ENCODE measurements at regions not wholly inside any gene's neighbourhood (a gene's known extent, or its start where the extent isn't known, plus 50 kb on each side); places are given as distances from the start of the nearest gene placed in this dataset.
"Not testable (repeated sequence)": the region's sequence is repeated elsewhere in the genome, so short reads cannot be mapped to it uniquely, and the experiment has no call there.

GRCh38 chr11:13169709-13170108, 107.9 kb upstream of the BMAL1 start:
- DNase-seq (ENCODE audit: low spot score), result peak; percentile 93

DNA sequence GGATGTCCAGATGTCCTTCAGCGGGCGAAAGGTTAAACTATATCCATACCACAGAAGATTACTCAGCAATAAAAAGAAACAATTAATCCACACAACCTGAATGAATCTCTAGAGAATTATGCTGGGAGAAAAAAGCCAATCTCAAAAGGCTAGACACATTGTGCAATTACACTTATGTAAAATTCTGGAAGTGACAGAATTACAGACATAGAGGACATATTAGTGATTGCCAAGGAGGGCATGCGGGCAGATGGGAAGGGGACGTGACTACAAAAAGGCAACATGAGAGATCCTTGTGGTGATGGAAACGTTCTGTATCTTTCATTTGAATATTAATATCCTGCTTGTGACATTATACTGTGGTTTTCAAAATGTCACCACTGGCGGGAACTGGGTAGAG, 103.5 kb upstream of the BMAL1 start:
- no peak for DNase-seq (ENCODE audit: low spot score)

DNA sequence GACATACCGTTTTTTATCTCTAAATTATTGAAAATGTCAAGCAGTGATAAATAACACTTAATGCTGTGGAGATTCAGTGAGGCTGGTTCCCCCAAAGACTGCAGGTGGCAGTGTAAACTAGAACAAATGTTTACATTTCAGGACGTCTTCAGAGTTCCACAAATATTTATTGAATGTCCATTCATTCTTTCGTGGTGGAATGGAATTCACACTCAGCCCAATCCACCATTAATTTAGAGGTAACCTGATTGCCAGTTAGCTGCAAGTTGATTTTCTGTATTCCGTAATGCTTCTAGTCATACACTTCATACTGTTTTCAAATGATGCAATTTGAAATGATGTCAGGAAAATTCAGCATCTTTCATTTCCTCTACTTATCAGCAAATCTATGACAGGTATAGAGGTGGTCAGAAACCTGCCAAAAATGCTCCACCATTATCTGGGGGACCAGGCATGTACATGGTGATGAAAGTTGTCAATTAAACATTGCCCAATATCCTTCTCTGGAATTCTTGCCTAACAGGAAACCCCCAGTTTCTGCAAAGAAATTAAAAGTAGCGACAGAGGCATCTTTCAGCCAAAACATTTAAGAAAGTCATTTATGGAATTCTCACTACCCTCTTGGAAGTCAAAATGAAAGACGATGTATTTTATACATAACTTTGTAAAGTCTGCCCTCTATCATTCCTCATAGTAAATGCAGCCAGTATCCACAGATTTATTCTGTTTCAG, 94.3 kb upstream of the BMAL1 start:
- peak; percentile 66 for DNase-seq (ENCODE audit: low spot score)

GRCh38 chr11:13183826-13184196, 93.8 kb upstream of the BMAL1 start:
- DNase-seq (ENCODE audit: low spot score), result no peak

- DNase-seq (ENCODE audit: low spot score), result no peak
Measured at GRCh38 chr11:13184295-13184794, 93.2 kb upstream of the BMAL1 start.

- no peak for DNase-seq (ENCODE audit: low spot score)
Measured at GRCh38 chr11:13188179-13188578, 89.4 kb upstream of the BMAL1 start.

DNA sequence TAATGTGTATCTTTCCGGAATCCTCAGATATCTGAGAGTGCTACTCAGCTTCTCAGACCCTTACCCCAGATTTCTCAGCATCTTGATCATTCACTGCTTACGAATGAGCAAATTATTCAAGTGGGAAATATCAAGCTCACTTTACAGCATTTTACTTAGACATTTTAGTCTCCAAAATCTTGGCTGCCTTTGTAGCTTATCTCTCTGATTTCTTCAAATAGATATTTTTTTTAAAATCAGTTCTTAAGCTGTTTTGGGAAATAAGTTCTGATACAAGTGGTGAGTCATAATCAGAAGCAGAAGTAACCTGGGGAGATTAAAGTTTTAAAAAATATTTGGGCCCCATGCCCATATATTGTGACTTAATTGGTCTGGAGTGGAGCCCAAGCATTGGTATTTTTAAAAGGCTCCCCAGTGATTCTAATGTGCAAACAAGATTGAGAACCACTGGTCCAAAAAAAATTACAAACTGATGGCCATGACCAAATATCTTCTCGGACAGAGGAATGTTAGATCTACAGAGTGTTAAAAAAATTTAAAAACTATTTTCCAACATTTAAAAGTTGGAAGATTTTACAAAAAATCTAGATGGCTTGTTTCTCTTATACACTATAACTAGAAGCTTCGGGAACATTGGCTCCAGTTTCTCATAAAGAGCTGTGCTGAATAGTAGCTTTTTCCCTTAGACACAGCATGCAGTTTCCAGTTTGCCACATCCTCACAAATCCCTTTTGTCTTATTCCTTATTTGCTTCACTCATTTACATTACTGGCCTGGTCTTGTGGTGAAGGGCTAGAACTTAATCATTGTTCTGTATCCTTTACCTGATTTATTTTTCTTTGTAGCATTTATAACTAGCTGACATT, 87.8 kb upstream of the BMAL1 start:
- no peak for DNase-seq (ENCODE audit: low spot score)

DNA sequence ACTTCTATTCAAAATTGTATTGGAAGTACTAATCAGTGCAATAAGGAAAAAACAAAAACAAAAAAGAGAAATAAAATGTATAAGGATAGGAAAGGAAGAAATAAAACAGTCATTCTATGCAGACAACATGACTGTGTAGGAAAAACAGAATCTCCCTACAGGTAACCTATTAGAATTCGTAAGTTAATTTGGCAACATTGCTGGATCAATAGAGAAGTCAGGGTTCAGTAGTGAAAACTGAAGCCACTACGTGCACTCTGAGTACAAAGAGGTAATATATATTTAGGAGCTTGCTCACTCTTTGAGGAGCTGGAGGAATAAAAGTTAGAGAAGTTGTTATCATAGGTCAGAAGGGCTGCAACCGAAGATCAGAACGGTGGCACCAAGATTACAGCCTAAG, 84.0 kb upstream of the BMAL1 start:
- DNase-seq (ENCODE audit: low spot score), result no peak

GRCh38 chr11:13197374-13197773, 80.2 kb upstream of the BMAL1 start:
- DNase-seq (ENCODE audit: low spot score), result not testable (repeated sequence)

- no peak for DNase-seq (ENCODE audit: low spot score)
Measured at GRCh38 chr11:13205486-13205885, 72.1 kb upstream of the BMAL1 start.

DNA sequence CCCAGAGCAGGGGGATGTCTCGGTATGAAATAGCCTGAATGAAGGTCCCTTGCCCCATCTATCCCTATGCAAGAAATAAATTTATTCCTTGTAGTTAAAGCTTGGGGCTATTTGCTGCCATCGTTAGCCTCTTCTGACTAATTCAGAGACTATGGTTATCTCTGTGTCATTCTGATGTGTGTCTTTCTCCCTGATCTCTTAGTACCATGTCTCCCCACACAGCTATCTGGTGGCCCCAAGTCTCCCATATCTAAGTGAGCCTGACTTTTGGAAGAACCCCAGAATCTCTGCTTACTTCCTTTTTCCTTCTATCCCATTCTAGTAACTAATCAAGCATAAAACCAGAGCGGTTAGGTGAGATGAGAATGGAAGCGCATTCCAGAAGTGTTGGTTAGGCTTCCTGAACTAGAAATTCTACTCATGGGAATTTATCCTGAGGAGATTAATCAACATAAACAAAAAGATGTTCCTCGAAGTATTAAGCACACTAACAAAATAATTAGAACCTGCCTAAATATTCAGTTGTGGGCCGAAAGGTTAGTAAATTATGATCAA, 71.4 kb upstream of the BMAL1 start:
- no peak for DNase-seq (ENCODE audit: low spot score)

DNA sequence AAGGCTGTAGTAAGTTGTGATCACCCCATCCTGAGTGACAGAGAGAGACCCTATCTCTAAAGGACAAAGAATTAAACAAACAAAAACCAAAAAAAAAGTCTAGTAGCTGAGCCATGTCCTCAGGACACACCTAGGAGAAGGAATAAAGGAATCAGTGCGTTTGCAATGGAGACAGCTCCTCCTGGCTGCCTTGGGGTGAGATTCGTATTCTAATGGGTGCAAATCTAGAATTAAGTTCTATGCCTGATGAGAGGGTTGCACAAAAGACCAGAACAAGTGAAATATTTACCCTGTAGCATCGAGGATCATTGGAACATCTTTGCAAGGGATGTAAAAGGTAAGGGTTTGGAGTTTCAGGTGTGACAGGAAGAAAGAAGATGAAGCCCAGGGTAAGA, 70.3 kb upstream of the BMAL1 start:
- no peak for DNase-seq (ENCODE audit: low spot score)

DNA sequence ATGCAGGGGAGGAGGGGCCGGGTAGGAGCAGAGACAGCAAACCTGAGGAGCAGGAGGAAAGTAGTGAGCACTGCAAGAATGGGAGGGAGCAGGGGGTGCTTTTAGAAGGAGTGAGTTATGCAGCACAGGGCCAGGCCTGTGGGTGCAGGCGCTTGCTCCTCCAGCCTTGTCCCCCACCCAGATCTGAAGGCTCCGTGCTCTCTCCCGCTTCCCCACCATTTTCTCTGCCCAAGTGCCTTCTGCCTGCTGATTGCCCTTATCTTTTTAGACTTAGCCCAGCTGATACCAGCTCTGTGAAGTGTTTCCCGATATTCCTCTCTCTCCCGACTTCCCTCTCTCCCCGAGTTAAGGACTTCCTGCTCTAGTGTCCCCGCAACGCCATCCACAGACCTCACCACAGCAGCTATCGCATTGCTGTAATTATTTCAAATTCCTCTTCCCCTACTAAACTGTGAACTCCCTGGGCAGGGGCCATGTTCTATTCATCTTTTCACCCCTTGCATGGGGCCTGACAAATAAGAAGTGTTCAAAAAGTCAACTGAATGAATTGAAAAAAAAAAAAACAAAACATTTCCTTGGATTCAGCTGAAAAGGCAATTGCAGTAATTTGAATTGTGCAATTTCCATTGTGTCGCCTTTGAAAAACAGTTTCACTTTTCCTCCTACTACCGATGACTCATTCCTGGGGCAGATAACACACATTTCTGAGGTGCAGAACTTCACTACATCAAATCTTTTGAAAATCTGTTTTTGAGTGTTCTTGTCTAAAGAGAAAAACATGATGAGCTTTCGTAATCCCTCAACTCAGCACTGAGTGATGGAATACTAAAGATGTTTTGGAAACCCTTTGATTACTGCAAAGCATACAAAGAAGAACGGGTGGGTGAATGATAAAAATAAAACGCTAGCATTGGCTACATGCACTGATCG, 69.7 kb upstream of the BMAL1 start:
- DNase-seq (ENCODE audit: low spot score), result peak; percentile 87

GRCh38 chr11:13208921-13209320, 68.7 kb upstream of the BMAL1 start:
- DNase-seq (ENCODE audit: low spot score), result no peak

- DNase-seq (ENCODE audit: low spot score), result no peak
Measured at GRCh38 chr11:13209379-13209778, 68.2 kb upstream of the BMAL1 start.

DNA sequence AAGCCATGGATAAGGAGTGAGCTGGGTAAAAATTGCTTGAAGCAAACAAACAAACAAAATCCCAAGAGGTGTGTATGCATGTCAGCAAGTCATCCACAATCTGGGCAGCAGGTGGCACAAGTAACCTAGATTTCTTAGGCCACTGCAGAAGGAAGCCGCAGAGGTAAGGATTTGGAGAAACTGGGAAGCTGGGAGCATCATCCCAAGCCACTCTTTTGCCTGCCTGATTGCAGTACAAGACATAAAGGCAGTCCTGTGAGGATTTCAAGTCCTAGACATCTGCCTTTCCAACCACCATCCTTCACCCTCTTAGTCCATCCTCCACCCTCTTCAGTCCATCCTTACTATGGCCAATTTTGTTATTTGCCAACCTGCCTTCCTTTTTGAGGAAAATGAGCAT, 67.2 kb upstream of the BMAL1 start:
- peak; percentile 88 for DNase-seq (ENCODE audit: low spot score)

GRCh38 chr11:13214276-13214675, 63.3 kb upstream of the BMAL1 start:
- no peak for DNase-seq (ENCODE audit: low spot score)

DNA sequence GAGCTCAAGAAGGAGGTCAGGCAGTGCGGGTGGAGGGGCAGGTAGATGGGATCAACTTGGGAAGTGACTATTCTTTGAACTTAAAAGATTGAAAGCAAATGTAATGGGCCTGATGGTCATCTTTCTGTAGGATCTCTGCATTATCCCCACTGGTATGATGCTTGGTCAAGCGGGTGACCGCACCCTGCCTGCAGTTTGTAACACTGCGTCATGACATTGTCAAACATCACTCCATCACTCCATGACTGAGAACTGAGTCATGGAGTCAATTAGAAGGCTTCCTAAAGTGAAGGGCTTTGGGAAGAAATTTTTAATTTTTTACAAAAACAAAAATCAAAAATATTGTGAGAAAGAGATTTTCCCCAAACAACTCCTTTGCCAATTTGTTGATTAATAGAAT, 62.4 kb upstream of the BMAL1 start:
- DNase-seq (ENCODE audit: low spot score), result no peak

DNA sequence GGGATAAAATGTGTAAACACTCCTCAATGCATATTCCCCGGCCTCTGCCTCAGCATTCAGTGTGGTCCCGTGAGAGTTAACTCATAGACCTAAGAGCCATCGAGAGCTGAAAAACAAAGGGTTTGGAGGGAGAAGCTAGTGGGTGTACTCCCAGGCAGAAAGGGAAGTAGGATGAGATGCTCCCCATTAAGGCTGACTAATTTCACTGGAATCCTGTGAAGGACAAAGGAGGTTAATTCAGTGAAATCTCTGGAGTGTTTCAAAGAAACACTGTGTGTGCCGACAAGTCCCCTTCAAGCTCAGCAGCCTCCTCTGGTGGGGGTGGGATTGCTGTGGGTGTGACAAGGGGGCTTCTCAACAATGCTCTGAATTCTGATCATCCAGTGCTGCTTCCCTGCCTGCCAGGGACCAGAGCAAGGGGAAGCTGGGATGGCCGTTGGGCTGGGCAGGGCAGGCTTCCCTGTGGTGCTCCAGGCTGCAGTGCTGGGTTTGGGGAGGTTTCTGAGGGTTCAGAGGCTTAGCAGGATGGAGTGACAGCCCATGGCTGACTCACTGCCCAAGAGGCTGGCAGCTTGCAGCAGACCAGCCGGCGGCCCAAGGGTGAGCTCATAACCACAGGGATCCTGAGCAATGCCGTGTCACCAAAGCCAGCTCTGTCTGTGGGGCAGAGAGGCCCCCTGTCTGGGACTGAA, 61.4 kb upstream of the BMAL1 start:
- DNase-seq (ENCODE audit: low spot score), result peak; percentile 99

GRCh38 chr11:13216711-13217075, 60.9 kb upstream of the BMAL1 start:
- DNase-seq (ENCODE audit: low spot score), result no peak

DNA sequence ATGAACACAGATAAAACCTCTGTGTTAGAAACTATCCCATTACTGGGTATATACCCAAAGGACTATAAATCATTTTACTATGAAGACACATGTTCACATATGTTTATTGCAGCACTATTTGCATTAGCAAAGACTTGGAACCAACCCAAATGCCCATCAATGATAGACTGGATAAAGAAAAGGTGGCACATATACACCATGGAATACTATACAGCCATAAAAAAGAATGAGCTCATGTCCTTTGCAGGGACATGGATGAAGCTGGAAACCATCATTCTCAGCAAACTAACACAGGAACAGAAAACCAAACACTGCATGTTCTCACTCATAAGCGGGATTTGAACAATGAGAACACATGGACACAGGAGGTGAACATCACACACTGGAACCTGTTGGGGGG, 58.9 kb upstream of the BMAL1 start:
- DNase-seq (ENCODE audit: low spot score), result not testable (repeated sequence)

Measured in H4 (cell line).